Calu3 (cell line): ENCODE measurements at regions not wholly inside any gene's neighbourhood (a gene's known extent, or its start where the extent isn't known, plus 50 kb on each side); places are given as distances from the start of the nearest gene placed in this dataset.

ENCODE experiments used
- BruUV-seq: library from RNA; stranded (reverse); fragments of 400-500 nt; replicated peaks from 2 replicates; lab custom pipeline; 2021; lab: Mats Ljungman, UMichigan
- CTCF ChIA-PET: fragments of 300-600 bp; sonication (Branson Sonifier 250); formaldehyde crosslinking; loops from one replicate; lab custom pipeline; 2022; ENCODE audit warnings: antibody characterized with exemption; lab: Charles Lee
- DNase-seq: peaks from one replicate; pipeline ENCODE4 v3.0.0; 2022
- H3K27ac Mint-ChIP-seq: one replicate; pipeline ENCODE4 v1.8.0; 2022; ENCODE audit warnings: mixed read lengths; ENCODE audit not compliant: unreplicated experiment
- H3K27me3 Mint-ChIP-seq: one replicate; pipeline ENCODE4 v1.8.0; 2022; ENCODE audit warnings: mixed read lengths; ENCODE audit not compliant: unreplicated experiment
- H3K36me3 Mint-ChIP-seq: one replicate; pipeline ENCODE4 v1.8.0; 2022; ENCODE audit warnings: mild to moderate bottlenecking, moderate library complexity, mixed read lengths; ENCODE audit not compliant: insufficient read depth, unreplicated experiment
- H3K4me1 Mint-ChIP-seq: one replicate; pipeline ENCODE4 v1.8.0; 2022; ENCODE audit warnings: mild to moderate bottlenecking, low read depth, mixed read lengths; ENCODE audit not compliant: unreplicated experiment
- H3K4me3 Mint-ChIP-seq: one replicate; pipeline ENCODE4 v1.8.0; 2022; ENCODE audit warnings: mild to moderate bottlenecking, low read depth, moderate library complexity, mixed read lengths; ENCODE audit not compliant: unreplicated experiment
- H3K9me3 Mint-ChIP-seq: one replicate; pipeline ENCODE4 v1.8.0; 2022; ENCODE audit warnings: low read depth, mixed read lengths; ENCODE audit not compliant: unreplicated experiment
- intact Hi-C: fragments of 100-400 bp; cut with micrococcal nuclease; formaldehyde crosslinking; loops from one replicate; pipeline ENCODE4 v1.10.0; 2022; ENCODE audit not compliant: unreplicated experiment
- TF ChIP-seq, protein P1 (sequence below): fragments of 200-600 bp; IDR thresholded peaks from one replicate; pipeline ENCODE4 v1.8.0; 2022; ENCODE audit warnings: antibody characterized with exemption; ENCODE audit not compliant: unreplicated experiment

DNA sequence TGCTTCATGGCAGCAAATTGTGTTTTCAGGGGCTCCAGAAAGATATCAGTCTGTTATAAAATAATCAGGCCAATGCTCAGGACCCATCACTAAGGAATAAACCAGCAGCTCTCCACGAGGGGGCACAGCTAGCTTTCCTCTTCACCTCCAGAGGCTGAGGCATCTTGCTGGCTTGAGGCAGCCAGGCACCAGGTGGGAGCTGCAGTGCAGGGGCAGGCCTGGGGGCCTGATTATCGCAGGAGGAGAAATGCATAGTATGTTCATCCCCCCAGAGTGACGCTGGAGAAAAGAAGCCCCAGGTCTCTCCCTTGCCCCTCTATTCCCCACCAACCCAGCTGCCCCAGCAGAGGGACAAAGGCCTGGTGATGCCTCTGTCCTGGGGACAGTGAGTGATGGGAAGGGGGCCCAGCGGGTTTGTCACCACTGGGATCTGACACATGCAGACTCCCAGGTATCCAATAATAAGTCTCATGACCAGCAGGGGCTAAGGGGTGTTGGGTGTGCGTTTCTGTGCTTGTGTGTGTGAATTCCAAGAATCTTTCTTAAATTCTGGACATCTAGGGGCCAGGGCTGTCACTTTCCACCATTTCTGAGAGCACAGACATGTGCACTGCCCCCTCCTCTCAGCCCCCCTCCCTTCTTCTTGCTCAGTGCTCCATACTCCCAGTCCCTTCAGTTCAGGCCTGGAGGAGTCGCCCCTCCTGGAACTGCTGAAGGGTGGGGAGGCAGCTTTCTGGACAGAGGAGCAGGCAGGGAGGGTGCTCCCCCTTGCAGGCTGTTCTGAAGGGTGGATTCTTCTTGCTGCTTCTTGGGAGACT, 128.1 kb upstream of the FAM20C start:
- BruUV-seq: no TSS peak
- peak; percentile 84 for DNase-seq
- no peaks in the 10 kb centered on the region for H3K4me1 Mint-ChIP-seq
- CTCF ChIA-PET: interaction anchor here (0.8 to 1.9 kb wide), 10 partner anchors 18 to 257 kb away, joined by 3 to 14 read pairs (median 4); partner anchors contain the start of gene FAM20C
- no peaks in the 10 kb centered on the region for H3K9me3 Mint-ChIP-seq
- intact Hi-C loops: loop anchor here (2.0 kb wide), 1 partner anchor 56 kb away; no protein-coding TSS in a partner anchor
- H3K4me3 Mint-ChIP-seq: no peak overlapping the region
- peaks cover 65% of the 10 kb centered on the region for H3K27me3 Mint-ChIP-seq
- H3K27ac Mint-ChIP-seq: no peak overlapping the region
- no peaks in the 10 kb centered on the region for H3K36me3 Mint-ChIP-seq
- TF ChIP-seq, protein P1, sequence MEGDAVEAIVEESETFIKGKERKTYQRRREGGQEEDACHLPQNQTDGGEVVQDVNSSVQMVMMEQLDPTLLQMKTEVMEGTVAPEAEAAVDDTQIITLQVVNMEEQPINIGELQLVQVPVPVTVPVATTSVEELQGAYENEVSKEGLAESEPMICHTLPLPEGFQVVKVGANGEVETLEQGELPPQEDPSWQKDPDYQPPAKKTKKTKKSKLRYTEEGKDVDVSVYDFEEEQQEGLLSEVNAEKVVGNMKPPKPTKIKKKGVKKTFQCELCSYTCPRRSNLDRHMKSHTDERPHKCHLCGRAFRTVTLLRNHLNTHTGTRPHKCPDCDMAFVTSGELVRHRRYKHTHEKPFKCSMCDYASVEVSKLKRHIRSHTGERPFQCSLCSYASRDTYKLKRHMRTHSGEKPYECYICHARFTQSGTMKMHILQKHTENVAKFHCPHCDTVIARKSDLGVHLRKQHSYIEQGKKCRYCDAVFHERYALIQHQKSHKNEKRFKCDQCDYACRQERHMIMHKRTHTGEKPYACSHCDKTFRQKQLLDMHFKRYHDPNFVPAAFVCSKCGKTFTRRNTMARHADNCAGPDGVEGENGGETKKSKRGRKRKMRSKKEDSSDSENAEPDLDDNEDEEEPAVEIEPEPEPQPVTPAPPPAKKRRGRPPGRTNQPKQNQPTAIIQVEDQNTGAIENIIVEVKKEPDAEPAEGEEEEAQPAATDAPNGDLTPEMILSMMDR: peak; percentile 77

DNA sequence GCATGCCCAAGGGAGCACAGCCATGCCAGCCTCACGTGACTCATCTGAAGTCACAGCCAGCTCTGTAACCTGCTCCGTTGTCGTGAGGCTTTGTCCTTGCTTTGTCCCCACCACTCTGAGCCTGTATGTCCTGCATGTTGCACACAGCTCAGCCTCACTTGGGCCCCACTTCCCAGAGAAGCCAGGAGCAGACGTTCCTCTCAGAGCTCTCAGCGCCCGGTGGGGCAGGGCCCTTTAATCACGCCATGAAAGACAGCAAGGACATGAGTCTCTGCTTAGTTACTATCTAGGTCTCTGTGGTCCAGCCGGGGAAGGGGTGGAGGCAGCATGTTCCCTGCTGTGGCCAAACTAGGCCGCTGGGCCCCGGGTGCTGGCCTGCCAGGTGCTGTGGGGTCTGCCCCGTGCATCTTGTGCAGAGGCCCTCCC, 127.4 kb upstream of the FAM20C start:
- DNase-seq: no peak
- Mint-ChIP-seq H3K27ac (no peak overlapping the region), H3K27me3 (peaks cover 59% of the 10 kb centered on the region), H3K9me3 (no peaks in the 10 kb centered on the region), H3K4me1 (no peaks in the 10 kb centered on the region), H3K36me3 (no peaks in the 10 kb centered on the region), H3K4me3 (no peak overlapping the region)
- intact Hi-C loops: loop anchor here (2.0 kb wide), 1 partner anchor 56 kb away; no protein-coding TSS in a partner anchor
- BruUV-seq: no TSS peak
- TF ChIP-seq, protein P1: no peak
- CTCF ChIA-PET: interaction anchor here (1.3 to 1.9 kb wide), 5 partner anchors 23 to 202 kb away, joined by 3 to 14 read pairs (median 4); partner anchors contain the start of gene FAM20C

GRCh38 chr7:65554-65953, 126.8 kb upstream of the FAM20C start:
- Mint-ChIP-seq H3K27me3 (peaks cover 53% of the 10 kb centered on the region), H3K9me3 (no peaks in the 10 kb centered on the region), H3K4me3 (no peak overlapping the region), H3K4me1 (no peaks in the 10 kb centered on the region), H3K36me3 (no peaks in the 10 kb centered on the region), H3K27ac (no peak overlapping the region)
- CTCF ChIA-PET: interaction anchor here (1.8 kb wide), 1 partner anchor 22 kb away, joined by 4 read pairs; no protein-coding TSS in a partner anchor
- TF ChIP-seq, protein P1: no peak
- DNase-seq: no peak
- intact Hi-C loops: loop anchor here (2.0 kb wide), 1 partner anchor 55 kb away; no protein-coding TSS in a partner anchor
- BruUV-seq: no TSS peak

DNA sequence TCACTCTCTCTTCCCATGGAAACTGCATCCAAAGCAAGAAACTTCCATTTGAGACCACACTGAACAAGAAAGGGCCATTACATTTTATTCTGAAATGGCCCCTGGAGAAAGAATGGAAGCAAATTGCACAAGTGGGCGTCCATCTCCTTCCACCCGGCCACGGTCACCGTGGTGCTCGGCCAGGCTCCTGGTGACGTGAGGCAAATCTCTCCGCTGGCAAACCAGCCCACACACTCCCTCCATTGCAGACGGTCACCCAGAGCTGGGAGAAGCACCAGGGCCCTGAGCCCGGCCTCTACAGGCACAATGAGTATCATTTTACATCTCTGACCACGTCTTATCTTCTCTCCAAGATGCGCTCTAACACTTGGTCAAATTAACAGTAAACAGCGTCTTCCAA, 126.1 kb upstream of the FAM20C start:
- BruUV-seq: no TSS peak
- no peak for DNase-seq
- CTCF ChIA-PET: no interaction called here
- TF ChIP-seq, protein P1: no peak
- H3K36me3 Mint-ChIP-seq: no peaks in the 10 kb centered on the region
- no peak overlapping the region for H3K4me3 Mint-ChIP-seq
- no peaks in the 10 kb centered on the region for H3K9me3 Mint-ChIP-seq
- H3K4me1 Mint-ChIP-seq: no peaks in the 10 kb centered on the region
- H3K27me3 Mint-ChIP-seq: peaks cover 45% of the 10 kb centered on the region
- no peak overlapping the region for H3K27ac Mint-ChIP-seq
- intact Hi-C loops: no loop called here
